ENCODE measurements at regions not wholly inside any gene's neighbourhood (a gene's known extent, or its start where the extent isn't known, plus 50 kb on each side); places are given as distances from the start of the nearest gene placed in this dataset.

DNA sequence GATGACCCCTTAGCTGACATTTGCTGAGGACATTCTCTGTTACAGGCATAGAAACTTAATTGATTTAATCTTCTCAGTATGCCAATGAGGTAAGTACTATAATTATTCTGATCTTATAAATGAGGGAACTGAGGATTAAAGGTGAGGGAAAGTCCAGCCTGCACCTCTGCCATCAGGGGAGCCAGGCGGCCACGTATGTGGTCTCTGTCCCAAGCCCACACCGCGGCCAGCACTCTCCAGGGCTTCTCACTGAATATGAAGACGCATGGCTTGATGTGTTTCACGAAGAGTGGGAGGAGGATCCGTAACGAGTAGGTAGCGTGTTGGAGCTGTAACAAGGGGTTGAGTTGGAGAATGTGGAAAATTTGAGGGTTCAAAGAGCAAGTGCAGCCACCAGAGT lies 154.4 kb downstream of the TMEM18 start:
- no peak for TF ChIP-seq CTCF (IDR thresholded peaks at IDR 0.05 in 4 of 5, conservative IDR thresholded peaks at IDR 0.05 in 1 of 5)
- TF ChIP-seq POLR2A (IDR thresholded peaks at IDR 0.05): no peak

Data from gastrocnemius medialis (tissue), 4 donors.